HL-60 (cell line): ENCODE measurements at regions not wholly inside any gene's neighbourhood (a gene's known extent, or its start where the extent isn't known, plus 50 kb on each side); places are given as distances from the start of the nearest gene placed in this dataset.

Source experiments
- DNase-seq, 2 experiments: peaks; one replicate each; pipeline ENCODE4 v3.0.0-alpha.2; 2010 to 2020; ENCODE audit warnings: low read depth in 1 of 2, low spot score in 1 of 2
- H3K27ac ChIP-seq: fragments of 250-450 bp; sonication (Bioruptor Pico); replicated peaks from 2 replicates; pipeline ENCODE4 v1.5.1; 2020; ENCODE audit warnings: mild to moderate bottlenecking, moderate library complexity
- H3K27me3 ChIP-seq: fragments of 250-450 bp; sonication (Bioruptor Pico); 2 replicates; pipeline ENCODE4 v1.5.1; 2021; ENCODE audit warnings: mild to moderate bottlenecking, moderate library complexity; ENCODE audit not compliant: insufficient read depth, poor library complexity, severe bottlenecking
- H3K4me3 ChIP-seq: replicated peaks from 2 replicates; pipeline ENCODE4 v1.5.1; 2011; ENCODE audit warnings: mild to moderate bottlenecking, control low read depth, low read length; ENCODE audit not compliant: insufficient read depth
- CTCF ChIP-seq: IDR thresholded peaks from one replicate; pipeline ENCODE4 v1.5.1; 2011; ENCODE audit warnings: low read length, control low read depth, inconsistent platforms; ENCODE audit not compliant: insufficient read depth
- GABPA ChIP-seq: IDR thresholded peaks from 2 replicates; pipeline ENCODE4 v1.6.1; 2012; ENCODE audit warnings: low read depth
- POLR2AphosphoS5 ChIP-seq: IDR thresholded peaks from 2 replicates; pipeline ENCODE4 v1.6.1; 2012; ENCODE audit warnings: low read depth
- REST ChIP-seq: IDR thresholded peaks from 2 replicates; pipeline ENCODE4 v1.6.1; 2012; ENCODE audit warnings: low read depth; ENCODE audit not compliant: insufficient replicate concordance
- SPI1 ChIP-seq: IDR thresholded peaks from 2 replicates; pipeline ENCODE4 v1.6.1; 2012; ENCODE audit warnings: low read depth, mild to moderate bottlenecking, borderline replicate concordance

- H3K27me3 ChIP-seq: peaks cover 2% of the 10 kb centered on the region
- H3K4me3 ChIP-seq: no peak overlapping the region
- no peak overlapping the region for H3K27ac ChIP-seq
- DNase-seq: no peak
- no peak for TF ChIP-seq SPI1
- no peak for TF ChIP-seq POLR2AphosphoS5
- no peak for TF ChIP-seq GABPA
- TF ChIP-seq REST: no peak
- no peak for TF ChIP-seq CTCF
Observed at GRCh38 chr9:550333-550732, 291.2 kb upstream of the DMRT1 start.

GRCh38 chr9:551986-552929, 289.2 kb upstream of the DMRT1 start:
- DNase-seq: no peak
- no peak for TF ChIP-seq REST
- no peak for TF ChIP-seq SPI1
- TF ChIP-seq POLR2AphosphoS5: no peak
- TF ChIP-seq GABPA: no peak
- no peak for TF ChIP-seq CTCF
- Histone ChIP-seq H3K4me3 (no peak overlapping the region), H3K27ac (no peak overlapping the region), H3K27me3 (peaks cover 6% of the 10 kb centered on the region)

- no peak for TF ChIP-seq SPI1
- TF ChIP-seq POLR2AphosphoS5: no peak
- no peak for TF ChIP-seq GABPA
- no peak for TF ChIP-seq CTCF
- TF ChIP-seq REST: no peak
- DNase-seq: no peak
- Histone ChIP-seq H3K27me3 (peaks cover 8% of the 10 kb centered on the region), H3K27ac (no peak overlapping the region), H3K4me3 (no peak overlapping the region)
Observed at GRCh38 chr9:555493-555892, 286.0 kb upstream of the DMRT1 start.
